B cell (primary cell): ENCODE measurements at regions not wholly inside any gene's neighbourhood (a gene's known extent, or its start where the extent isn't known, plus 50 kb on each side); places are given as distances from the start of the nearest gene placed in this dataset.

ENCODE experiments used
- ATAC-seq: fragments of 200-7000 bp; cut with Tn5 transposase; one replicate; pipeline ENCODE4 v1.10.0; 2021; ENCODE audit warnings: low read depth, mild to moderate bottlenecking, moderate number of reproducible peaks, moderate library complexity
- CTCF ChIA-PET: fragments of 350-600 bp; sonication (Branson Sonifier 250); formaldehyde crosslinking; loops from one replicate; lab custom pipeline; 2021; ENCODE audit warnings: antibody characterized with exemption, inconsistent platforms; lab: Charles Lee
- POLR2A ChIA-PET: fragments of 350-600 bp; sonication (Branson Sonifier 250); formaldehyde crosslinking; loops from one replicate; lab custom pipeline; 2021; ENCODE audit warnings: antibody characterized with exemption; lab: Charles Lee
- DNase-seq: peaks from one replicate; pipeline ENCODE4 v3.0.0; 2013
- H2AFZ ChIP-seq: 2 replicates; pipeline ENCODE4 v1.6.1; 2012; ENCODE audit warnings: mild to moderate bottlenecking, low read depth, low read length; ENCODE audit not compliant: insufficient read depth, poor library complexity, severe bottlenecking
- H3K27ac ChIP-seq, 2 donors: 1 replicate in 1 of 2; 2 replicates in 1 of 2; pipeline ENCODE4 v1.5.1; 2012 to 2013; ENCODE audit warnings: low read length in 2 of 2, mild to moderate bottlenecking in 2 of 2, moderate library complexity in 1 of 2
- H3K27me3 ChIP-seq, 4 experiments: fragments of 200-600 bp in 1 of 4; sonication (generic) in 1 of 4; replicated peaks in 1 of 4; 1 replicate in 2 of 4; 2 replicates in 2 of 4; pipeline versions ENCODE4 v1.6.1 to v1.7.0; 2013 to 2016; ENCODE audit warnings: low read length in 3 of 4, mild to moderate bottlenecking in 2 of 4, mixed read lengths in 1 of 4, moderate library complexity in 1 of 4; ENCODE audit not compliant: insufficient read depth in 4 of 4, control insufficient read depth in 3 of 4; ENCODE audit errors: control extremely low read depth in 1 of 4
- H3K36me3 ChIP-seq, 2 experiments: replicated peaks in 1 of 2; 1 replicate in 1 of 2; 2 replicates in 1 of 2; pipeline versions ENCODE4 v1.6.1 to v1.7.1; 2013; ENCODE audit warnings: low read length in 1 of 2; ENCODE audit not compliant: insufficient read depth in 2 of 2, control insufficient read depth in 1 of 2; ENCODE audit errors: control extremely low read depth in 1 of 2, extremely low read depth in 1 of 2
- H3K4me1 ChIP-seq, 2 donors: fragments of 200-600 bp in 1 of 2; sonication (generic) in 1 of 2; 1 replicate in 1 of 2; 2 replicates in 1 of 2; pipeline versions ENCODE4 v1.5.1 to v1.6.1; 2013 to 2017; ENCODE audit warnings: low read length in 2 of 2; ENCODE audit not compliant: control insufficient read depth in 2 of 2, insufficient read depth in 2 of 2
- H3K4me2 ChIP-seq: replicated peaks from 2 replicates; pipeline ENCODE3; 2012; ENCODE audit warnings: mild to moderate bottlenecking, low read depth, low read length; ENCODE audit not compliant: poor library complexity, severe bottlenecking
- H3K4me3 ChIP-seq, 5 experiments: fragments of 200-600 bp in 1 of 5; sonication (generic) in 1 of 5; 1 replicate in 3 of 5; 2 replicates in 2 of 5; pipeline versions ENCODE4 v1.5.1 to v1.7.0; 2011 to 2016; ENCODE audit warnings: low read length in 4 of 5, mild to moderate bottlenecking in 4 of 5, low read depth in 2 of 5, control low read depth in 1 of 5, moderate library complexity in 1 of 5; ENCODE audit not compliant: insufficient read depth in 1 of 5; ENCODE audit errors: control extremely low read depth in 1 of 5, extremely low read depth in 1 of 5
- H3K79me2 ChIP-seq: fragments of 200-600 bp; sonication (generic); one replicate; pipeline ENCODE4 v1.6.0; 2016; ENCODE audit warnings: low read length; ENCODE audit not compliant: control insufficient read depth, insufficient read depth
- H3K9ac ChIP-seq: fragments of 200-600 bp; sonication (generic); 2 replicates; pipeline ENCODE4 v1.6.1; 2017; ENCODE audit warnings: mild to moderate bottlenecking, low read length, moderate library complexity
- H3K9me3 ChIP-seq, 3 donors: one replicate each; pipeline versions ENCODE4 v1.6.1 to v1.7.1; 2013; ENCODE audit warnings: low read length in 2 of 3; ENCODE audit not compliant: control insufficient read depth in 2 of 3, insufficient read depth in 1 of 3; ENCODE audit errors: control extremely low read depth in 1 of 3
- H4K20me1 ChIP-seq: 2 replicates; pipeline ENCODE4 v1.6.0; 2012; ENCODE audit warnings: mild to moderate bottlenecking, low read length; ENCODE audit not compliant: insufficient read depth, control insufficient read depth, poor library complexity, severe bottlenecking
- H3K27ac Mint-ChIP-seq: one replicate; pipeline ENCODE4 v1.8.0; 2021; ENCODE audit warnings: mixed read lengths
- H3K27me3 Mint-ChIP-seq: one replicate; pipeline ENCODE4 v1.8.0; 2021; ENCODE audit warnings: mixed read lengths
- H3K4me1 Mint-ChIP-seq: one replicate; pipeline ENCODE4 v1.8.0; 2021; ENCODE audit warnings: mixed read lengths
- H3K4me3 Mint-ChIP-seq: one replicate; pipeline ENCODE4 v1.8.0; 2021; ENCODE audit warnings: mixed read lengths
- H3K9me3 Mint-ChIP-seq: one replicate; pipeline ENCODE4 v1.8.0; 2022; ENCODE audit warnings: mixed read lengths; ENCODE audit not compliant: insufficient read depth
- EZH2 ChIP-seq: IDR thresholded peaks from 2 replicates; pipeline ENCODE4 v1.6.1; 2012; ENCODE audit warnings: borderline replicate concordance, low read depth, mild to moderate bottlenecking, moderate library complexity, low read length; ENCODE audit not compliant: insufficient read depth, poor library complexity, severe bottlenecking
- WGBS: methylation state at CpG from one replicate; pipeline ENCODE4 v1.1.5; 2013; ENCODE audit warnings: missing lambda C conversion rate; ENCODE audit not compliant: insufficient coverage; 5-methylcytosine and 5-hydroxymethylcytosine counted together
- intact Hi-C: fragments of 100-400 bp; cut with micrococcal nuclease; formaldehyde crosslinking; loops from one replicate; pipeline ENCODE4 v1.10.0; 2022

- Histone ChIP-seq H3K4me3 (no peak overlapping the region), H3K27me3 (peaks cover 0 to 3% (median 0%) of the 10 kb centered on the region in 4 experiments), H3K36me3 (no peaks in the 10 kb centered on the region), H4K20me1 (no peaks in the 10 kb centered on the region), H3K79me2 (no peaks in the 10 kb centered on the region), H3K9ac (no peak overlapping the region), H2AFZ (no peak overlapping the region), H3K4me1 (no peaks in the 10 kb centered on the region), H3K4me2 (no peak overlapping the region), H3K27ac (no peak overlapping the region), H3K9me3 (no peaks in the 10 kb centered on the region)
- no peak for TF ChIP-seq EZH2
- 88% methylated on average over 3 of the region's 5 CpGs for WGBS
- CTCF ChIA-PET: no interaction called here
- Mint-ChIP-seq H3K27ac (no peak overlapping the region), H3K27me3 (no peaks in the 10 kb centered on the region), H3K4me1 (no peaks in the 10 kb centered on the region), H3K9me3 (no peaks in the 10 kb centered on the region), H3K4me3 (no peak overlapping the region)
- no peak for ATAC-seq
- POLR2A ChIA-PET: no interaction called here
- DNase-seq: no peak
- intact Hi-C loops: no loop called here
Observed at GRCh38 chr18:37716106-37716735, 150.6 kb upstream of the CELF4 start.

- H3K27me3 ChIP-seq: peaks cover 0 to 3% (median 0%) of the 10 kb centered on the region in 4 experiments
- H3K27ac Mint-ChIP-seq: no peak overlapping the region
- no peak overlapping the region for H3K4me3 ChIP-seq
- ChIA-PET CTCF (no interaction called here), POLR2A (no interaction called here)
- no peaks in the 10 kb centered on the region for H3K9me3 Mint-ChIP-seq
- no peaks in the 10 kb centered on the region for H4K20me1 ChIP-seq
- H3K4me2 ChIP-seq: no peak overlapping the region
- ATAC-seq (no peak), DNase-seq (no peak)
- no peak overlapping the region for H3K27ac ChIP-seq
- H3K4me1 Mint-ChIP-seq: no peaks in the 10 kb centered on the region
- WGBS: no CpG with 5 or more reads among the region's 3 CpGs
- no peaks in the 10 kb centered on the region for H3K9me3 ChIP-seq
- no peak overlapping the region for H2AFZ ChIP-seq
- H3K4me1 ChIP-seq: no peaks in the 10 kb centered on the region
- intact Hi-C loops: no loop called here
- no peak for TF ChIP-seq EZH2
- no peaks in the 10 kb centered on the region for H3K27me3 Mint-ChIP-seq
- no peak overlapping the region for H3K9ac ChIP-seq
- no peaks in the 10 kb centered on the region for H3K79me2 ChIP-seq
- no peaks in the 10 kb centered on the region for H3K36me3 ChIP-seq
- no peak overlapping the region for H3K4me3 Mint-ChIP-seq
Observed at GRCh38 chr18:37714691-37715090, 149.1 kb upstream of the CELF4 start.
